Tibial artery (tissue), 4 donors: ENCODE measurements at regions not wholly inside any gene's neighbourhood (a gene's known extent, or its start where the extent isn't known, plus 50 kb on each side); places are given as distances from the start of the nearest gene placed in this dataset.
A peak's percentile ranks its signal among the peaks of the same experiment; 100 is the strongest.

Experiments used
- DNase-seq, 2 donors: peaks; one replicate each; pipeline ENCODE4 v3.0.0-alpha.2; 2019
- H3K27ac ChIP-seq, 2 donors: fragments of 200-600 bp; sonication (generic) in 1 of 2; 1 replicate in 1 of 2; 2 replicates in 1 of 2; pipeline ENCODE4 v1.5.1; 2018 to 2019; ENCODE audit warnings: mild to moderate bottlenecking in 1 of 2
- H3K27me3 ChIP-seq, 2 donors: fragments of 200-600 bp; sonication (generic) in 1 of 2; one replicate each; pipeline versions ENCODE4 v1.5.1 to v1.6.0; 2016 to 2019
- H3K36me3 ChIP-seq, 3 donors: fragments of 200-600 bp; sonication (generic) in 2 of 3; one replicate each; pipeline ENCODE4 v1.5.1; 2016 to 2019; ENCODE audit warnings: mild to moderate bottlenecking in 2 of 3
- H3K4me1 ChIP-seq, 4 donors: fragments of 200-600 bp; sonication (generic) in 2 of 4; 1 replicate in 3 of 4; 2 replicates in 1 of 4; pipeline ENCODE4 v1.5.1; 2016 to 2019
- H3K4me3 ChIP-seq, 2 donors: fragments of 200-600 bp; sonication (generic) in 1 of 2; 1 replicate in 1 of 2; 2 replicates in 1 of 2; pipeline ENCODE4 v1.5.1; 2018 to 2019; ENCODE audit warnings: mild to moderate bottlenecking in 2 of 2
- H3K9me3 ChIP-seq, 3 donors: fragments of 200-600 bp; sonication (generic) in 1 of 3; one replicate each; pipeline ENCODE4 v1.5.1; 2016 to 2019
- intact Hi-C: fragments of 100-400 bp; cut with DNase I; formaldehyde crosslinking; loops from one replicate; pipeline ENCODE4 v1.15.0; 2023; ENCODE audit warnings: low total_unique reads
- TF ChIP-seq, protein P1 (sequence below), 2 experiments: fragments of 200-600 bp in 1 of 2; fragments of 450-650 bp in 1 of 2; IDR thresholded peaks; one replicate each; pipeline ENCODE4 v1.5.1; 2017 to 2019; ENCODE audit warnings: antibody characterized with exemption in 2 of 2, mild to moderate bottlenecking in 1 of 2, moderate library complexity in 1 of 2

DNA sequence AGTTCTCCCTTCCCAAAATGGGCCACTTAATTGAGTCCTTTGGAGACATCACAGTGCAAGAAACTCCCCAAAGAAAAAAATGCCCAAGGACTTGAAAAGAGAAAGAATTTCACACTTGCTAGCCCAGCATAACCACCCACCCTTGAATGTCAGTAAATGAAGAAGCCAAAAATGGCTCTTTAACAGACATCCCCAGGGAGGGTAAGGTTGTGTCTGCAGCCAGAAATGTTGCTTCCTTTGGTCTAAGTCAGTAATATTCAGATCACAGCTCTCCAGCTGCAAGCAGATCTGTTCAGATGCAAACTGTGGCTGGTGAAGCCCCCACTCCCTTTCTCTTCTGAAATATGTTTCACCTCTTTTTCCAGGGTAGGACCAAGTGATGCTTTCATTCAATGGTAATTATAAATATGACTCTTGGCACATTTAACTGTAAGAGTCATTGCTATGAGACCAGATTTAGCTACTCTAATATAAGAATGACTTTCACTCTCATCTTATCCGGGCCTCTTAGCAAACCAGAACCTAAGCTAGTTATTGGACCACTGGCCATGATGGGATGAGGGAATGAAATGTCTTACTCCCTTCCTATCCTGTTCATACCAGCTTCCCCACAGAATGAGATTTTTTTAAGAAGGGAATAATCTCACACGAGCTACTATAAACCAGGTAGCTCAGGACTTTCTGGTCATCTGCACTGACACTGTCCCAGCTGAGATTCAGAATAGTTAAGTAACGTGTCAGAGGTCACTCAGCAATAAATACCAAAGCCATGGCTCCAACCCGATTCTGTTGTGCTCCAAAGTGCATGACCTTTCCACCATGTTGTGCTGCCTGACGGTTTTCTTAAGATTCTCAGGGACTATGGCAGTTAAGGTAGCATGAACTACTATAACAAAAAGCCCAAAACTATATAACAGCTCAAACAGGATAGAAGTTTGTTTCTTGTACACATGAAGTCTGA, 234.1 kb downstream of the FOXO1 start:
- TF ChIP-seq, protein P1, sequence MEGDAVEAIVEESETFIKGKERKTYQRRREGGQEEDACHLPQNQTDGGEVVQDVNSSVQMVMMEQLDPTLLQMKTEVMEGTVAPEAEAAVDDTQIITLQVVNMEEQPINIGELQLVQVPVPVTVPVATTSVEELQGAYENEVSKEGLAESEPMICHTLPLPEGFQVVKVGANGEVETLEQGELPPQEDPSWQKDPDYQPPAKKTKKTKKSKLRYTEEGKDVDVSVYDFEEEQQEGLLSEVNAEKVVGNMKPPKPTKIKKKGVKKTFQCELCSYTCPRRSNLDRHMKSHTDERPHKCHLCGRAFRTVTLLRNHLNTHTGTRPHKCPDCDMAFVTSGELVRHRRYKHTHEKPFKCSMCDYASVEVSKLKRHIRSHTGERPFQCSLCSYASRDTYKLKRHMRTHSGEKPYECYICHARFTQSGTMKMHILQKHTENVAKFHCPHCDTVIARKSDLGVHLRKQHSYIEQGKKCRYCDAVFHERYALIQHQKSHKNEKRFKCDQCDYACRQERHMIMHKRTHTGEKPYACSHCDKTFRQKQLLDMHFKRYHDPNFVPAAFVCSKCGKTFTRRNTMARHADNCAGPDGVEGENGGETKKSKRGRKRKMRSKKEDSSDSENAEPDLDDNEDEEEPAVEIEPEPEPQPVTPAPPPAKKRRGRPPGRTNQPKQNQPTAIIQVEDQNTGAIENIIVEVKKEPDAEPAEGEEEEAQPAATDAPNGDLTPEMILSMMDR (IDR thresholded peaks at IDR 0.05) = no peak
- H3K36me3 ChIP-seq = no peaks in the 10 kb centered on the region
- no peaks in the 10 kb centered on the region for H3K27me3 ChIP-seq
- peaks cover 0 to 12% (median 2%) of the 10 kb centered on the region in 4 donors for H3K4me1 ChIP-seq
- no peak for DNase-seq
- H3K4me3 ChIP-seq = no peak overlapping the region
- no peaks in the 10 kb centered on the region for H3K9me3 ChIP-seq
- intact Hi-C loops = no loop called here
- peak overlapping the region; percentile 4 to 32 for H3K27ac ChIP-seq

DNA sequence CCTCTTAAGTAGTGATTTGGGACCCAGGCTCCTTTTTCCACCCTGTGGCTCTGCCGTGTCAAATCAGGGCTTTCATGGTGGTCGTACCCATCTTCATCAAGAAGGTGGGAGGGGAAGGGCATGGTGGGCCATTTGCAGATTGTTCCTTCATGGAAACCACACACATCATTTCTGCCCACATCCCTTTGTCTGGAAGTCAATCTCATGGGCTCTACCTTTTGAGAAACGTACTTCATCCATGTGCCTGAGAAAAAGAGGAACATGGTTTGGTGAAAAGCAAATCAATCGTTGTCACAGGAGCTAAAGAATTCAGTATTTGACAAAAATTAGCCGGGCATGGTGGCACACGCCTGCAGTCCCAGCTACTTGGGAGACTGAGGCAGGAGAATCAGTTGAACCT, 233.4 kb downstream of the FOXO1 start:
- Histone ChIP-seq H3K27ac (peak overlapping the region in 1 of 2 donors; percentile 32), H3K36me3 (no peaks in the 10 kb centered on the region), H3K4me1 (peaks cover 0 to 13% (median 2%) of the 10 kb centered on the region in 4 donors), H3K9me3 (no peaks in the 10 kb centered on the region), H3K27me3 (no peaks in the 10 kb centered on the region), H3K4me3 (no peak overlapping the region)
- intact Hi-C loops = no loop called here
- no peak for DNase-seq
- TF ChIP-seq, protein P1 (IDR thresholded peaks at IDR 0.05) = no peak

DNA sequence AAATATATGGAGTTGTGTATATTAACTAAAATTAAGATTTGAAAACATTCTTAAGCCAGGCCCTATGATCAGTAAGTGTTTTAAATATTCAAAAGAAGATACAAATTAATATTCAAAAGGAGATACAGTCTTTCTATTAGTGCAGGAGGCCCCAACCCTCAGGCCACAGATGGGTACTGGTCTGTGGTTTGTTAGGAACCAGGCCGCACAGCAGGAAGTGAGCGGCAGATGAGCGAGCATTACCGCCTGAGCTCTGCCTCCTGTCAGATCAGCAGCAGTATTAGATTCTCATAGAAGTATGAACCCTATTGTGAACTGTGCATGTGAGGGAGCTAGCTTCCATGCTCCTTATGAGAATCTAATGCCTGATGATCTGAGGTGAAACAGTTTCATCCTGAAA, 232.9 kb downstream of the FOXO1 start:
- TF ChIP-seq, protein P1 (IDR thresholded peaks at IDR 0.05) = no peak
- Histone ChIP-seq H3K4me3 (no peak overlapping the region), H3K4me1 (peaks cover 0 to 19% (median 2%) of the 10 kb centered on the region in 4 donors), H3K27ac (no peak overlapping the region), H3K9me3 (no peaks in the 10 kb centered on the region), H3K36me3 (no peaks in the 10 kb centered on the region), H3K27me3 (no peaks in the 10 kb centered on the region)
- intact Hi-C loops = no loop called here
- no peak for DNase-seq

DNA sequence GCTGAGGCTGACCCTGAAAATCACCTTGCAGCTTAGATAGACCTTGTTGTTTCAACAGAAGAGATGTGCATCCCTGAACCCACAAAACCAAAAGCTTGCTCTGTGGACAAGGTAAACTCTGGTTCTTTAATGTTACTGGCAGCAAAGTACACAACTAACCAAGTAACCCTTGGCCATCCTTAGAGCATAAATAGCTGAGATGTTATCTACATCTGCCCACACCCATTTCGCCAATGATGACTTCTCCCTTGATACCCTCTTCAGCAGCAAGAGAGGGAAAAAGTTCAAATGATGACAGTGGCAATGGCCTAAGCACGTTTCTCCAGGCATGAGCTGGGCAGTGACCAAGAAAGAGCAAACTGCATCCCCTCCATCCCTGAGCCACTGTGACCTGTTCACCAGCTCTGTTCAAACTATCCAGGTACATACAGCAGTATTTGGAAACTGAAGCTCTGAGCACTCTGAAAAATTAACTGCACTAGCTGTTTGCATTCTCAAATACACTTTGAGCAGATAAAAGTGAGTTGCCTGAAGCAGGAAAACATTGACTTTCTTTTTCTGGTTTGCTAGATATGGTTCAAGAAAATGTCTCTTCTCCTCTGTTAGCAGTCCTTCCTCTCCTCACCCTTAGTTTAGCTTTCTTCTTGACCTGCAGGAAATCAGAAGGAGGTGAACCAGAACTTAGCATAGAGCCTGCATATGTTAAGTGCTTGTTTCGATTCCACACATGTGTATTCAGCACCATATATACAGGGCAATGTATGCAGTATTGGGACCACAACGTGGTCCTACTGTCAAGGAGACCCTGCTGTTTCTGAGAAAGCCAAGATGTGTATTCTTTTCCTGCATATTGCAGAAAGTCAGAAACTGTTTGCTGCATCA, 231.7 kb downstream of the FOXO1 start:
- Histone ChIP-seq H3K4me1 (peaks cover 0 to 31% (median 7%) of the 10 kb centered on the region in 4 donors), H3K4me3 (no peak overlapping the region), H3K9me3 (no peaks in the 10 kb centered on the region), H3K36me3 (no peaks in the 10 kb centered on the region), H3K27ac (no peak overlapping the region), H3K27me3 (no peaks in the 10 kb centered on the region)
- DNase-seq = no peak
- TF ChIP-seq, protein P1 (IDR thresholded peaks at IDR 0.05) = no peak
- intact Hi-C loops = no loop called here

DNA sequence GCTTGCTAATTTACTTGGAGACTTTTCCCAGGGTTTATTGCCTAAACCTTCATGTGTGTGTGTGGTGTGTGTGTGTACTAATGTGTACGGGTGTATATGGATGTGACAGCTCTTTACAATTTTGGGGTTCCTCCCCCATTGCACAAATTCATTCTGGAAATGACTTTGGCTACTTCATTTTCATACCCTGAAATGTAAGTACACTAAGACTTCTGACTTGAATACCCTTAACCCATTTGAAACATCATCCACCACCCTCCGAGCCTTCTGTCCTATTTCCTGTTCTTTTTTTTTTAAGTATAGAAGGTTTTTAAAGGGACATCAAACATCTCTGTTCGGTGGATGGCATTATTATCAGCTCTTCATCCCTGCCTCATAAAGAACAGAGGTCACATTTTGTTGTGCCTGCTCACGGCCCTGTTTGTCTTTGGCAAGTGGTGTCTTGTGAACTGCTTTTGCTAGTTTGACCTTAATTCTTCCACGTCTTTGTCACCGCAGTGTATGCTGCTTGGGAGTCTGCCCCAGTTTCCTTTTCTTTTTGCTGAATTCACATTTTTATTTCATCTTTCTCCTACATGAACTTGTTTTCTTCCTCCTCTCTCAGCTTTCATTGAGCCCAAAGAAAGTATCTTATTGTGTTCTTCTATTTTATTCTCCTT, 228.3 kb downstream of the FOXO1 start:
- intact Hi-C loops = no loop called here
- peak overlapping the region; percentile 74 for H3K27ac ChIP-seq
- TF ChIP-seq, protein P1 (IDR thresholded peaks at IDR 0.05) = no peak
- no peaks in the 10 kb centered on the region for H3K27me3 ChIP-seq
- no peak overlapping the region for H3K4me3 ChIP-seq
- no peaks in the 10 kb centered on the region for H3K36me3 ChIP-seq
- DNase-seq = no peak
- H3K9me3 ChIP-seq = no peaks in the 10 kb centered on the region
- H3K4me1 ChIP-seq = peaks cover 0 to 45% (median 28%) of the 10 kb centered on the region in 4 donors
